Right cardiac atrium (tissue), 5 donors: ENCODE measurements at regions not wholly inside any gene's neighbourhood (a gene's known extent, or its start where the extent isn't known, plus 50 kb on each side); places are given as distances from the start of the nearest gene placed in this dataset.
"Not testable (repeated sequence)": the region's sequence is repeated elsewhere in the genome, so short reads cannot be mapped to it uniquely, and the experiment has no call there.

Experiments used
- ATAC-seq, 2 donors: fragments of 200-7000 bp; cut with Tn5 transposase; one replicate each; pipeline versions ENCODE4 v1.8.0 to v1.9.1; 2020; ENCODE audit warnings: moderate library complexity in 2 of 2, mild to moderate bottlenecking in 1 of 2
- DNase-seq, 3 donors: peaks; one replicate each; pipeline ENCODE4 v3.0.0-alpha.2; 2020
- H3K27ac ChIP-seq: one replicate; pipeline ENCODE4 v1.5.1; 2013; ENCODE audit warnings: mild to moderate bottlenecking, low read length, control low read depth, moderate library complexity
- H3K27me3 ChIP-seq: one replicate; pipeline ENCODE4 v1.6.1; 2013; ENCODE audit not compliant: control insufficient read depth, insufficient read depth
- H3K4me1 ChIP-seq: one replicate; pipeline ENCODE4 v1.6.1; 2013; ENCODE audit warnings: low read length; ENCODE audit not compliant: control insufficient read depth, insufficient read depth
- H3K4me3 ChIP-seq: one replicate; pipeline ENCODE4 v1.5.1; 2013; ENCODE audit warnings: low read length, control low read depth
- H3K9me3 ChIP-seq: one replicate; pipeline ENCODE4 v1.6.1; 2013; ENCODE audit warnings: low read length; ENCODE audit not compliant: control insufficient read depth
- WGBS: extraction: QIAGEN DNeasy Blood & Tissue Kit; methylation state at CpG from one replicate; pipeline ENCODE4 v1.1.7; 2013; 5-methylcytosine and 5-hydroxymethylcytosine counted together
- intact Hi-C, 4 donors: fragments of 100-400 bp; cut with DNase I; formaldehyde crosslinking; loops; one replicate each; pipeline versions ENCODE4 v1.11.0 to v1.14.0; 2022 to 2023
- donor health status: healthy with polysubstance abuse.
- donor health status: DM: no; HTN: yes; CAD: no.
- donor health status: DM: no; HTN: no; CAD: no.
- donor health status: DM: no; HTN: yes; CAD: no; lungs with severe emphysema.
- donor health status: DM: yes; HTN: yes; CAD: no.

DNA sequence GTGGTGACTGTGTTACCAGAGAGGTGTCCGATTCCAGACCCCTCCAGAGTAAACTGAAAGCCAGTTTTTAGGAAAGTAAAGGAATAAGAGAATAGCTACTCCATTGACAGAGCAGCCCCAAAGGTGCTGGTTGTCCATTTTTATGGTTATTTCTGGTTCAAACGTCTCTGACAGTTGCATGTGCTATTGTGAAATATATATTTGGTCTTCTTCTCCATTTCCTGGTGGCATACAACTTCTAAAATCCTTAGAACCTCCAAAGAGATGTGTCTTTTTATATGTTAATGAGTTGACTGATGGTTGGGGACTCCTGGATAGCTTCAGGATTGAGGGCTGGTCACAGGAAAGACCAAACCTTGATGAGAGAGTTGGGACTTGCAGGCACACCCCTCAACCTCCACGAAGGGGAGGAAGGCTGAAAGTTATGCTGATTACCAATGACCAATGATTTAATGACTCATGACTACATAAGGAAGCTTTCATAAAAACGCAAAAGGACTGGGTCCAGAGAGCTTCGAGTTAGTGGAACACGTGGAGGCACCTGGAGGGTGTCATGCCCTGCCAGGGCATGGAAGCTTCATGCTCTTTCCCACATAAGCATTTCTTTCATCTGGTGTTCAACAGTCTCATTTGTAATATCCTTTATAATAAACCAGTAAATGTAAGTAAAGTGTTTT, 100.7 kb downstream of the SLC16A1 start:
- H3K27ac ChIP-seq: no peak overlapping the region
- WGBS: 52% methylated on average over 6 of the region's 6 CpGs
- ATAC-seq (no peak), DNase-seq (no peak)
- no peaks in the 10 kb centered on the region for H3K9me3 ChIP-seq
- intact Hi-C loops: no loop called here
- H3K4me1 ChIP-seq: no peaks in the 10 kb centered on the region
- H3K27me3 ChIP-seq: no peaks in the 10 kb centered on the region
- H3K4me3 ChIP-seq: no peak overlapping the region

DNA sequence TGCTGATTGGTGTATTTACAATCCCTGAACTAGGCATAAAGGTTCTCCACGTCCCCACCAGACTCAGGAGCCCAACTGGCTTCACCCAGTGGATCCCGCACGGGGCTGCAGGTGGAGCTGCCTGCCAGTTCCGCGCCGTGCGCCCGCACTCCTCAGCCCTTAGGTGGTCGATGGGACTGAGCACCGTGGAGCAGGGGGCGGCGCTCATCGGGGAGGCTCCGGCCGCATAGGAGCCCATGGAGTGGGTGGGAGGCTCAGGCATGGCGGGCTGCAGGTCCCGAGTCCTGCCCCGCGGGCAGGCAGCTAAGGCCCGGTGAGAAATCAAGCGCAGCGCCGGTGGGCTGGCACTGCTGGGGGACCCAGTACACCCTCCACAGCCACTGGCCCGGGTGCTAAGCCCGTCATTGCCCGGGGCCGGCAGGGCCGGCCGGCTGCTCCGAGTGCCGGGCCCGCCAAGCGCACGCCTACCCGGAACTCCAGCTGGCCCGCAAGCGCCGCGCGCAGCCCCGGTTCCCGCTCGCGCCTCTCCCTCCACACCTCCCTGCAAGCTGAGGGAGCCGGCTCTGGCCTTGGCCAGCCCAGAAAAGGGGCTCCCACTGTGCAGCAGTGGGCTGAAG, 101.5 kb downstream of the SLC16A1 start:
- ATAC-seq, H3K4me1 ChIP-seq, H3K9me3 ChIP-seq, H3K27ac ChIP-seq, intact Hi-C loops, H3K27me3 ChIP-seq: not testable (repeated sequence)
- DNase-seq: peak in 2 of 3 donors; percentile 58 to 59
- peak overlapping the region; percentile 2 for H3K4me3 ChIP-seq
- 30% methylated on average over 45 of the region's 45 CpGs for WGBS

DNA sequence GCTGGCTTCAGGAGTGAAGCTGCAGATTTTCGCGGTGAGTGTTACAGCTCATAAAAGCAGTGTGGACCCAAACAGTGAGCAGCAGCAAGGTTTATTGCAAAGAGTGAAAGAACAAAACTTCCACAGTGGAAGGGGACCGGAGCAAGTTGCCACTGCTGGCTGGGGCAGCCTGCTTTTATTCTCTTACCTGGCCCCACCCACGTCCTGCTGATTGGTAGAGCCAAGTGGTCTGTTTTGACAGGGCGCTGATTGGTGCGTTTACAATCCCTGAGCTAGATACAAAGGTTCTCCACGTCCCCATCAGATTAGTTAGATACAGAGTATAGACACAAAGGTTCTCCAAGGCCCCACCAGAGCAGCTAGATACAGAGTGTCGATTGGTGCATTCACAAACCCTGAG, 102.1 kb downstream of the SLC16A1 start:
- H3K4me1 ChIP-seq, DNase-seq, H3K9me3 ChIP-seq, intact Hi-C loops, H3K27ac ChIP-seq, ATAC-seq, H3K27me3 ChIP-seq, H3K4me3 ChIP-seq: not testable (repeated sequence)
- WGBS: 94% methylated on average over 6 of the region's 8 CpGs

DNA sequence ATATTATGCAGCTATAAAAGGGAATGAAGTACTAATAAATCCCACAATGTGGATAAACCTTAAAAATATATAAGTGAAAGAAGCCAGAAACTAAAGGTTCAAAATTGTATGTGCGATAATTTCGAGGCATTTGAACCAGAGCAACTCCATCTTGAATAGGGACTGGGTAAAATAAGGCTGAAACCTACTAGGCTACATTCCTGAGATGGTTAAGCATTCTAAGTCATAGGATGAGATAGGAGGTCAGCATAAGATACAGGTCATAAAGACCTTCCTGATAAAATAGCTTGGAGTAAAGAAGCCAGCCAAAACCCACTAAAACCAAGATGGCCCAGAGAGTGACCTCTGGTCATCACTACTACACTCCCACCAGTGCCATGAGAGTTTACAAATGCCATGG, 103.1 kb downstream of the SLC16A1 start:
- no peaks in the 10 kb centered on the region for H3K4me1 ChIP-seq
- no peaks in the 10 kb centered on the region for H3K9me3 ChIP-seq
- H3K4me3 ChIP-seq: no peak overlapping the region
- DNase-seq: no peak
- intact Hi-C loops: no loop called here
- WGBS: 98% methylated on average over 2 of the region's 2 CpGs
- H3K27ac ChIP-seq: no peak overlapping the region
- ATAC-seq: no peak
- H3K27me3 ChIP-seq: no peaks in the 10 kb centered on the region

DNA sequence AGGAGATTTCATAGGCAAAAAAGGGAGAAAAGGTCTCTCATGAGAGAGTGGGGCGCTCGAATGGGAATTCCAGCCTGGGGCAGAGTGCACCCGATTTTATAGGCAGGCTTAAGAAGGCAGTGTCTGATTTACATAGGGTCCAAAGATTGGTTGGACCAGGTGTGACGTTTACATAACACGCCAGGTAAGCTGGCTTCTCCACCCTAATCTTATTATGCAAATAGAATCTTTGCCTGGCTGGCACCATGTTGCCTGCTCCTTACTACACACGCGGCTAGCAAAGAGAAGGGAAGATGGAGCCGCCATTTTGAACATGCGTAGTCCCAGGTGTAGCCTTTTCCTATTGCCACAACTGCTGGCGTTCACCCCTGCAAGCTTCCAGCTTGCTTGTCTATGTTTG, 103.7 kb downstream of the SLC16A1 start:
- Histone ChIP-seq H3K27ac (no peak overlapping the region), H3K27me3 (no peaks in the 10 kb centered on the region), H3K9me3 (no peaks in the 10 kb centered on the region), H3K4me1 (no peaks in the 10 kb centered on the region), H3K4me3 (no peak overlapping the region)
- DNase-seq (no peak), ATAC-seq (no peak)
- 89% methylated on average over 10 of the region's 10 CpGs for WGBS
- intact Hi-C loops: no loop called here

DNA sequence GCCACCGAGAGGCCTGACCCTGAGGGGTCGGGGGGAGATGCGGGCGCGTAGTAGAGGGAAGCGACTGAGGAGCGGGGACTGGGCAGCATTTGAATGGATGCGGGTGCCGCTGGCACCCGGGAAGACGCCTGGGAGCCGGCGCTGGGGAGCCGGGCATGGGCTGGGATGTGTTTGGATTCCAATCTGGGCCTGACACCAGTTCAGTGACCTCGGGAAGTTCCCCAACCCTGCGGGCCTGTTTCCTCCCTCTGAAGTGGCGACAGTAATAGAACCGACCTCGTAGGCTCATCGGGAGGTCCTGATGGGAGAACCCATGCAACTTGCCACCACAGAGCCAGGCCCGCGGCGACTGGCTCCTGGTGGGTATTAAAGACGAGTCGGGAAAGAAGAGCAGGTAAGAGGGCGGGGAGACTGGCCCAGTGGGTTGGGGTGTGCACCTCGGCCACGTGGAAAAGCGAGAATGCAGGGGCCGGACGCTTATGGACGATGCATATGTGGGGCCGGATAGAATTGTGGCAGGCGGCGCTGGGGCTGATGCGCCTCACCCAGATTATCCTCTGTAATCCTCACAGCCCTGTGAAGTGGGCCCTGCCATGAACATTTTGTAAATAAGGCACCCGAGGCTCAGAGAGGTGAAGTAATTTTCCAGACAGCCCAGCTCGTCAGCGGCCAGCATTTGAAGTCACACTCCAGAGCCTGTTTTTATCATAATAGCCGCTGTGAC, 105.8 kb downstream of the SLC16A1 start:
- Histone ChIP-seq H3K27ac (no peak overlapping the region), H3K4me3 (peak overlapping the region; percentile 11), H3K9me3 (no peaks in the 10 kb centered on the region), H3K4me1 (no peaks in the 10 kb centered on the region), H3K27me3 (no peaks in the 10 kb centered on the region)
- DNase-seq: no peak
- intact Hi-C loops: no loop called here
- ATAC-seq: peak; percentile 22 to 29
- 38% methylated on average over 40 of the region's 40 CpGs for WGBS

DNA sequence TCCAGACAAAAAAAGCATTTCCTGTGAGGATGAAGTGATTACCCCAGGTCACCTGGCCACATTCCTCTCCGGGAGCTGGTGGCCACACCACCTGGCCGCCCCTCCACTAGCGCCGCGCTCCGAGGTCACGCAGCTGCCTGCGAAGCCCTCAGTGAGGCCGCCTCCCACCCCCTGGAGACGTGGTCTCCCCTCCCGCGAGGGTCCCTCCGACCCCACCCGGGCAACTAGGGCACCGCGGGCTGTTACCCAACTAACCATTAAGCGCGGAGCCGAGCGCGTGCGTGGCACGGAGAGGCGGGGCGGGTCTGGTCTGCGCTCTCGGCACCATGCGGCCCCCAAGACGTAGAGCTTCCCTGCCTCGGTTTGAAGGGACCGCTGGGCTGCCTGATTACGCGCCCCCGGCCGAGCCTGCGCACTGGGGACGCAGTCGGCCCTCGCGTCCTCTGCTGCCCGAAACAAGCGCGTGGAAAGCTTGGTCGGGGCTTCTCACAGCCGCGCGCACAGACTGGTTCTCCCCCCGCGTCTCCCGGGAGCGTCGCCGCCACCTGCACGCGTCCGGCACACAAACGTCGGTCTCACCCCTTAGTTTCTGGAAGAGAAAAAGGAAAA, 106.5 kb downstream of the SLC16A1 start:
- Histone ChIP-seq H3K4me3 (peak overlapping the region; percentile 11), H3K4me1 (no peaks in the 10 kb centered on the region), H3K27me3 (no peaks in the 10 kb centered on the region), H3K27ac (no peak overlapping the region), H3K9me3 (no peaks in the 10 kb centered on the region)
- under 1% methylated on average over 58 of the region's 58 CpGs for WGBS
- intact Hi-C loops: no loop called here
- ATAC-seq (peak; percentile 42 to 51), DNase-seq (peak; percentile 15 to 52 (median 50))

DNA sequence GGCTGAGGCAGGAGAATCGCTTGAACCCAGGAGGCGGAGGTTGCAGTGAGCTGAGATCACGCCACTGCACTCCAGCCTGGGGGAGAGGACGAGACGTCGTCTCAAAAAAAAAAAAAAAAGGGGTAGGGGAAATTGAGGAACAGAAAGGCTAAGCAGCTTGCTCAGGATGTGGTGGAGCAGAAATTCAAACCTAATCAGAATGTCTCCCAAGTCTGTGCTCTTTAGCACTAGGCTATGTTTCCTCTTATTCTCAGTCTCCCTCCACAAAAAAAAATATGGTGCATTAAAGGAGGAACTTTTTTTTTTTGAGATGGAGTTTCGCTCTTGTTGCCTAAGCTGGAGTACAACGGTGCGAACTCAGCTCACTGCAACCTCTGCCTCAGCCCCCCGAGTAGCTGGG, 114.2 kb downstream of the SLC16A1 start:
- WGBS: 76% methylated on average over 10 of the region's 10 CpGs
- Histone ChIP-seq H3K9me3 (no peaks in the 10 kb centered on the region), H3K4me3 (no peak overlapping the region), H3K4me1 (no peaks in the 10 kb centered on the region), H3K27me3 (no peaks in the 10 kb centered on the region), H3K27ac (no peak overlapping the region)
- ATAC-seq (peak; percentile 34 to 59), DNase-seq (no peak)
- intact Hi-C loops: no loop called here

DNA sequence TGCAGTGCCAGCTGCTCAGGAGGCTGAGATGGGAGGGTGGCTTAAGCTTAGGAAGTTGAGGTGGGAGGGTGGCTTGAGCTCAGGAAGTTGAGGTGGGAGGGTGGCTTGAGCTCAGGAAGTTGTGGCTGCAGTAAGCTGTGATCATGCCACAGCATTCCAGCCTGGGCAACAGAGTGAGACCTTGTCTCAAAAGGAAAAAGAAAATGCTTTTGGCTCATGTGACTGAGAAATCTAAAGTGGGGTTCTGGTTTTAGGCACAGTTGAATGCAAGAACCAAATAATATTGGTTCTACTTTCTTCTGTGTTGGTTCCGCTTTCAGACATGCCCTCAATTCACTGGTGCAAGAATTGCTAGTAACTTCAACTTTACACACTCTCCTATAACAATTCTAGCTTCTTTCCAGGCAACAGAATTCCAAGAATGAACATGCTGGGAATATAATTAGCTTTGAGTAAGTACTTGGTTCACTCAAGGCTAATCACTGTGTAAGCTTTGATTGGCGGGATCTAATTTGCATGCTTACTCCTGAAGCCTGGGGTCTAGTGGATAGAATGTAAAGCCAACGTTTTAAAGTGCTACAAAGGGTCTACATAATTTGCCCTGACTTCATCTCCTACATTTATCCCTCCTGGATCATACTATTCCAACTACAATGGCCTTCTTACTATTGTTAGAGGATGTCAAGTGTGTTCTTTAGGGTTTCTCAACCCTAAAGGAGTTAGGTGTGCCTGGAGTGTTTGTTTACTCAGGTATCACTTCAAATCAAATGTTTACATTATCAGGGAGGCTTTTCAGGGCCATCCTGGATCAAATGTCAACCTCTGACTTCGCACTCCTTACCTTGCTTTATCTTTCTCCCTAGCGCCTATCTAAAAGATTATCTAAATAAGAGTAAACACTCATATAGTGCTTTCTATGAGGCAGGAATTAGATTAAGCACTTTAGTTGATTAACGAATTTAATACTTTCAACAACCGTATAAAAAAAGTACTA, 115.1 kb downstream of the SLC16A1 start:
- 71% methylated on average over 7 of the region's 7 CpGs for WGBS

DNA sequence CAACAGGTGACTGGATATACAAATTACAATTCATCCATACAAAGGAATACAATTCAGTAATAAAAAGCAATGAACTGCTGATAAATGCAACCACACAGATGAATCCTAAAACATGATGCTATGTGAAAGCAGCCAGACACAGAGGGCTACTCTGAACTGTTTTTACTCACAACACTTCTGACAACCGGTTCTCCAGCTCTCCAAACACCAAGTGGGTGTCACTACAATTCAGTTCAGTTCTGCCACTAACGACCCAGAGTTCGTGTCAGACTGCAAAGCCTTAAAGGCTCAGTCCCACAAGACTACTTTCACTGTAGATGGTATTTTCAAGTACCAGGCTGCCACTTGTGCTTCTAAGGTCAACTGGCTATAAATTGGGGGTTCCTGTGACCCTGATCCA, 119.4 kb downstream of the SLC16A1 start:
- Histone ChIP-seq H3K4me3 (no peak overlapping the region), H3K9me3 (no peaks in the 10 kb centered on the region), H3K4me1 (no peaks in the 10 kb centered on the region), H3K27me3 (no peaks in the 10 kb centered on the region), H3K27ac (no peak overlapping the region)
- whole genome bisulfite sequencing: 18% methylated on average over 3 of the region's 3 CpGs
- intact Hi-C loops: no loop called here
- no peak for ATAC-seq
- no peak for DNase-seq

More for the DNA sequence above, 115.1 kb downstream of the SLC16A1 start:
- Histone ChIP-seq H3K9me3 (no peaks in the 10 kb centered on the region), H3K27me3 (no peaks in the 10 kb centered on the region), H3K27ac (no peak overlapping the region), H3K4me3 (no peak overlapping the region), H3K4me1 (no peaks in the 10 kb centered on the region)
- DNase-seq (no peak), ATAC-seq (no peak)
- intact Hi-C loops: no loop called here
